Heart left ventricle (tissue), 13 donors: ENCODE measurements at regions not wholly inside any gene's neighbourhood (a gene's known extent, or its start where the extent isn't known, plus 50 kb on each side); places are given as distances from the start of the nearest gene placed in this dataset.

Experiments
- POLR2A ChIP-seq, 2 donors: fragments of 450-650 bp; IDR thresholded peaks; one replicate each; pipeline ENCODE4 v1.6.1; 2017; ENCODE audit warnings: antibody characterized with exemption in 2 of 2, mild to moderate bottlenecking in 2 of 2, moderate library complexity in 2 of 2
- TF ChIP-seq, protein P1 (sequence below), 12 donors: fragments of 200-600 bp; sonication (generic) in 4 of 12; IDR thresholded peaks; one replicate each; pipeline versions ENCODE4 v1.5.0 to v1.8.0; 2018 to 2022; ENCODE audit warnings: antibody characterized with exemption in 12 of 12, mild to moderate bottlenecking in 5 of 12
- donor health status: ischemic (EF 13 %, LVEDD 7.1; RV severe dilation, severe dysfunction).
- donor health status: DM: no; HTN: yes; CAD: no.
- donor health status: DM: no; HTN: no; CAD: no.
- donor health status: ischemic (EF 25% LVEDD 6.9; RV normal size, moderate dysfunction).
- donor health status: ischemic (EF 25% LVEDD 5.7; RV mildly dilated, moderate dysfunction).
- donor health status: ischemic (EF 35%, LVEDD 5.7; RV mildly dilated, moderate dysfunction).
- donor health status: nonischemic (EF 11% LVEDD 7.7; RV severe dilation, severe dysfunction).
- donor health status: DM: yes; HTN: yes; CAD: no.
- donor health status: PGD.
- donor health status: ischemic (EF 29% LVEDD 5.4; RV normal size, mild dysfunction).
- donor health status: nonischemic (EF 23%, LVEDD 6.1; RV moderate dilation, normal function).

DNA sequence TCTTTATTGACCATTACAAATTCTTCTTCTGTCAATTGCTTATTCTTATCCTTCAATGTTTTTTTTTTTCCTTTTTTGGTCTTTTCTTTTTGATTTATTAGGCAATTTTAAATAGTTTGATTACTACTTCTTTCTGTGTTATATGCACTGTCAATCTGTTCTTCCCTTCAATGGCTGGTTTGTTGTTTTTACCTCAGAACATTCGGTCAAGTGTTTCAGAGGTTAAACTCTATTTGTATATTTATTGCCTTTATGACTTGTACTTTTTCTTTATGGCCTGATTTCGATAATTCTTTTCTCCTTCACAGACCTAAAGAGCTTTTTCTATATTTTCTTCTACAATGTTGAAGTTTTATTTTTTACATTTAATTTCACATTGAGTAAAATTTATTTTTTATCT lies 171.5 kb upstream of the AKR1E2 start:
- TF ChIP-seq, protein P1, sequence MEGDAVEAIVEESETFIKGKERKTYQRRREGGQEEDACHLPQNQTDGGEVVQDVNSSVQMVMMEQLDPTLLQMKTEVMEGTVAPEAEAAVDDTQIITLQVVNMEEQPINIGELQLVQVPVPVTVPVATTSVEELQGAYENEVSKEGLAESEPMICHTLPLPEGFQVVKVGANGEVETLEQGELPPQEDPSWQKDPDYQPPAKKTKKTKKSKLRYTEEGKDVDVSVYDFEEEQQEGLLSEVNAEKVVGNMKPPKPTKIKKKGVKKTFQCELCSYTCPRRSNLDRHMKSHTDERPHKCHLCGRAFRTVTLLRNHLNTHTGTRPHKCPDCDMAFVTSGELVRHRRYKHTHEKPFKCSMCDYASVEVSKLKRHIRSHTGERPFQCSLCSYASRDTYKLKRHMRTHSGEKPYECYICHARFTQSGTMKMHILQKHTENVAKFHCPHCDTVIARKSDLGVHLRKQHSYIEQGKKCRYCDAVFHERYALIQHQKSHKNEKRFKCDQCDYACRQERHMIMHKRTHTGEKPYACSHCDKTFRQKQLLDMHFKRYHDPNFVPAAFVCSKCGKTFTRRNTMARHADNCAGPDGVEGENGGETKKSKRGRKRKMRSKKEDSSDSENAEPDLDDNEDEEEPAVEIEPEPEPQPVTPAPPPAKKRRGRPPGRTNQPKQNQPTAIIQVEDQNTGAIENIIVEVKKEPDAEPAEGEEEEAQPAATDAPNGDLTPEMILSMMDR (IDR thresholded peaks at IDR 0.05): no peak
- no peak for TF ChIP-seq POLR2A (IDR thresholded peaks at IDR 0.05)
